A549 (cell line): ENCODE measurements at regions not wholly inside any gene's neighbourhood (a gene's known extent, or its start where the extent isn't known, plus 50 kb on each side); places are given as distances from the start of the nearest gene placed in this dataset.

Source experiments
- BHLHE40 ChIP-seq: IDR thresholded peaks from 2 replicates; pipeline ENCODE4 v1.6.1; 2012; ENCODE audit warnings: low read depth, low read length, inconsistent platforms
- CEBPB ChIP-seq, 2 experiments: fragments of >200 bp in 1 of 2; sonication (Bioruptor Twin) in 1 of 2; formaldehyde crosslinking in 1 of 2; IDR thresholded peaks; 2 replicates each; pipeline ENCODE4 v1.6.1; 2012 to 2016
- RAD21 ChIP-seq, 2 experiments: fragments of >200 bp in 1 of 2; sonication (Bioruptor Twin) in 1 of 2; formaldehyde crosslinking in 1 of 2; IDR thresholded peaks in 1 of 2; conservative IDR thresholded peaks in 1 of 2; 2 replicates in 1 of 2; 3 replicates in 1 of 2; pipeline ENCODE4 v1.6.1; 2012 to 2018; ENCODE audit warnings: inconsistent platforms in 1 of 2
- RCOR1 ChIP-seq: fragments of 150-350 bp; IDR thresholded peaks from 2 replicates; pipeline ENCODE4 v1.6.1; 2014; ENCODE audit warnings: antibody characterized with exemption, low read length, low read depth
- REST ChIP-seq: fragments of 200-600 bp; sonication (generic); IDR thresholded peaks from 2 replicates; pipeline ENCODE4 v1.6.1; 2016; ENCODE audit warnings: antibody characterized with exemption, mild to moderate bottlenecking, moderate library complexity
- TF ChIP-seq, protein P1 (sequence below): fragments of >200 bp; sonication (Bioruptor Twin); formaldehyde crosslinking; IDR thresholded peaks from 3 replicates; pipeline ENCODE4 v1.5.1; 2016

GRCh38 chr4:178196751-178197374, 754.6 kb upstream of the AGA start:
- no peak for TF ChIP-seq BHLHE40
- TF ChIP-seq RAD21 (conservative IDR thresholded peaks at IDR 0.05 in 1 of 2, IDR thresholded peaks at IDR 0.05 in 1 of 2) = no peak
- TF ChIP-seq, protein P1, sequence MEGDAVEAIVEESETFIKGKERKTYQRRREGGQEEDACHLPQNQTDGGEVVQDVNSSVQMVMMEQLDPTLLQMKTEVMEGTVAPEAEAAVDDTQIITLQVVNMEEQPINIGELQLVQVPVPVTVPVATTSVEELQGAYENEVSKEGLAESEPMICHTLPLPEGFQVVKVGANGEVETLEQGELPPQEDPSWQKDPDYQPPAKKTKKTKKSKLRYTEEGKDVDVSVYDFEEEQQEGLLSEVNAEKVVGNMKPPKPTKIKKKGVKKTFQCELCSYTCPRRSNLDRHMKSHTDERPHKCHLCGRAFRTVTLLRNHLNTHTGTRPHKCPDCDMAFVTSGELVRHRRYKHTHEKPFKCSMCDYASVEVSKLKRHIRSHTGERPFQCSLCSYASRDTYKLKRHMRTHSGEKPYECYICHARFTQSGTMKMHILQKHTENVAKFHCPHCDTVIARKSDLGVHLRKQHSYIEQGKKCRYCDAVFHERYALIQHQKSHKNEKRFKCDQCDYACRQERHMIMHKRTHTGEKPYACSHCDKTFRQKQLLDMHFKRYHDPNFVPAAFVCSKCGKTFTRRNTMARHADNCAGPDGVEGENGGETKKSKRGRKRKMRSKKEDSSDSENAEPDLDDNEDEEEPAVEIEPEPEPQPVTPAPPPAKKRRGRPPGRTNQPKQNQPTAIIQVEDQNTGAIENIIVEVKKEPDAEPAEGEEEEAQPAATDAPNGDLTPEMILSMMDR = no peak
- TF ChIP-seq REST = no peak
- no peak for TF ChIP-seq CEBPB (IDR thresholded peaks at IDR 0.05)
- TF ChIP-seq RCOR1 = no peak
